WTC11 (cell line): ENCODE measurements at regions not wholly inside any gene's neighbourhood (a gene's known extent, or its start where the extent isn't known, plus 50 kb on each side); places are given as distances from the start of the nearest gene placed in this dataset.

ENCODE experiments used
- ATAC-seq: fragments of 200-7000 bp; cut with Tn5 transposase; 2 replicates; pipeline ENCODE4 v1.10.0; 2021; ENCODE audit warnings: mild to moderate bottlenecking, moderate library complexity
- CTCF ChIA-PET: fragments of 300-600 bp; sonication (Branson Sonifier 250); formaldehyde crosslinking; loops from one replicate; lab custom pipeline; 2021; ENCODE audit warnings: antibody characterized with exemption; lab: Charles Lee
- POLR2A ChIA-PET: fragments of 350-600 bp; sonication (Branson Sonifier 250); formaldehyde crosslinking; loops from one replicate; lab custom pipeline; 2021; ENCODE audit warnings: antibody characterized with exemption; lab: Charles Lee
- DNase-seq: peaks from one replicate; pipeline ENCODE4 v3.0.0; 2021; ENCODE audit warnings: low spot score
- H3K27ac Mint-ChIP-seq: 2 replicates; pipeline ENCODE4 v1.8.0; 2021; ENCODE audit warnings: mixed read lengths
- H3K27me3 Mint-ChIP-seq: 2 replicates; pipeline ENCODE4 v1.8.0; 2021; ENCODE audit warnings: low read depth, mild to moderate bottlenecking, moderate library complexity, mixed read lengths
- H3K36me3 Mint-ChIP-seq: 2 replicates; pipeline ENCODE4 v1.8.0; 2021; ENCODE audit warnings: mixed read lengths
- H3K4me1 Mint-ChIP-seq: 2 replicates; pipeline ENCODE4 v1.8.0; 2022; ENCODE audit warnings: mixed read lengths
- H3K4me3 Mint-ChIP-seq: 2 replicates; pipeline ENCODE4 v1.8.0; 2021; ENCODE audit warnings: mild to moderate bottlenecking, moderate library complexity, mixed read lengths
- H3K9me3 Mint-ChIP-seq: 2 replicates; pipeline ENCODE4 v1.8.0; 2021; ENCODE audit warnings: mixed read lengths
- CREB1 ChIP-seq: sonication (generic); formaldehyde crosslinking; IDR thresholded peaks from 2 replicates; pipeline ENCODE4 v1.8.0; 2023; ENCODE audit warnings: mild to moderate bottlenecking, missing genetic modification reagents
- E2F1 ChIP-seq: sonication (generic); formaldehyde crosslinking; IDR thresholded peaks from 2 replicates; pipeline ENCODE4 v1.8.0; 2022; ENCODE audit warnings: mild to moderate bottlenecking, missing genetic modification reagents
- EMX1 ChIP-seq: fragments of 250-450 bp; sonication (Bioruptor Pico); IDR thresholded peaks from 2 replicates; pipeline ENCODE4 v1.8.0; 2021; ENCODE audit warnings: mild to moderate bottlenecking
- GTF2I ChIP-seq: fragments of 250-450 bp; sonication (Bioruptor Pico); conservative IDR thresholded peaks from 2 replicates; pipeline ENCODE4 v1.4.0; 2021; ENCODE audit warnings: mild to moderate bottlenecking
- IRF1 ChIP-seq: sonication (generic); formaldehyde crosslinking; IDR thresholded peaks from 2 replicates; pipeline ENCODE4 v1.8.0; 2023; ENCODE audit warnings: missing genetic modification reagents
- KAT7 ChIP-seq: sonication (generic); formaldehyde crosslinking; IDR thresholded peaks from 2 replicates; pipeline ENCODE4 v1.8.1; 2023; ENCODE audit warnings: missing genetic modification reagents, mild to moderate bottlenecking, borderline replicate concordance
- MAX ChIP-seq: sonication (generic); formaldehyde crosslinking; IDR thresholded peaks from 2 replicates; pipeline ENCODE4 v1.8.0; 2022; ENCODE audit warnings: mild to moderate bottlenecking, missing genetic modification reagents
- MXD4 ChIP-seq: fragments of 250-450 bp; sonication (Bioruptor Pico); IDR thresholded peaks from 2 replicates; pipeline ENCODE4 v1.8.0; 2021; ENCODE audit warnings: mild to moderate bottlenecking, moderate library complexity, borderline replicate concordance
- MYBL2 ChIP-seq: sonication (generic); formaldehyde crosslinking; IDR thresholded peaks from 2 replicates; pipeline ENCODE4 v1.8.1; 2023; ENCODE audit warnings: mild to moderate bottlenecking, moderate library complexity, missing genetic modification reagents
- TEAD1 ChIP-seq: sonication (generic); formaldehyde crosslinking; IDR thresholded peaks from 2 replicates; pipeline ENCODE4 v1.8.0; 2022; ENCODE audit warnings: mild to moderate bottlenecking, missing genetic modification reagents
- ZNF138 ChIP-seq: sonication (generic); formaldehyde crosslinking; conservative IDR thresholded peaks from 2 replicates; pipeline ENCODE4 v1.8.1; 2022; ENCODE audit warnings: mild to moderate bottlenecking, moderate library complexity, missing genetic modification reagents
- ZNF317 ChIP-seq: sonication (generic); formaldehyde crosslinking; IDR thresholded peaks from 2 replicates; pipeline ENCODE4 v1.8.1; 2023; ENCODE audit warnings: low read depth, mild to moderate bottlenecking, moderate library complexity, missing genetic modification reagents, borderline replicate concordance
- ZNF671 ChIP-seq: fragments of 250-450 bp; sonication (Bioruptor Pico); IDR thresholded peaks from 2 replicates; pipeline ENCODE4 v1.8.0; 2021; ENCODE audit warnings: mild to moderate bottlenecking
- ZSCAN18 ChIP-seq: fragments of 250-450 bp; sonication (Bioruptor Pico); IDR thresholded peaks from 2 replicates; pipeline ENCODE4 v2.1.2; 2022; ENCODE audit warnings: mild to moderate bottlenecking, moderate library complexity
- TF ChIP-seq, protein P1 (sequence below): fragments of 250-450 bp; sonication (Bioruptor Pico); IDR thresholded peaks from 2 replicates; pipeline ENCODE4 v1.9.0; 2021; ENCODE audit warnings: mild to moderate bottlenecking
- TF ChIP-seq, protein P2 (sequence below): sonication (generic); formaldehyde crosslinking; IDR thresholded peaks from 2 replicates; pipeline ENCODE4 v1.8.1; 2022; ENCODE audit warnings: mild to moderate bottlenecking, missing genetic modification reagents, moderate library complexity, borderline replicate concordance
- TF ChIP-seq, protein P3 (sequence below): fragments of 250-450 bp; sonication (Bioruptor Pico); conservative IDR thresholded peaks from 2 replicates; pipeline ENCODE4 v1.9.0; 2021; ENCODE audit warnings: mild to moderate bottlenecking
- TF ChIP-seq, protein P4 (sequence below): sonication (generic); formaldehyde crosslinking; conservative IDR thresholded peaks from 2 replicates; pipeline ENCODE4 v1.8.1; 2022; ENCODE audit warnings: mild to moderate bottlenecking, missing genetic modification reagents
- TF ChIP-seq, protein P5 (sequence below): sonication (generic); formaldehyde crosslinking; conservative IDR thresholded peaks from 2 replicates; pipeline ENCODE4 v1.8.1; 2023; ENCODE audit warnings: mild to moderate bottlenecking, low read depth, missing genetic modification reagents, moderate library complexity

- no peak for TF ChIP-seq GTF2I (CRISPR knock-in tag)
- TF ChIP-seq, protein P1, sequence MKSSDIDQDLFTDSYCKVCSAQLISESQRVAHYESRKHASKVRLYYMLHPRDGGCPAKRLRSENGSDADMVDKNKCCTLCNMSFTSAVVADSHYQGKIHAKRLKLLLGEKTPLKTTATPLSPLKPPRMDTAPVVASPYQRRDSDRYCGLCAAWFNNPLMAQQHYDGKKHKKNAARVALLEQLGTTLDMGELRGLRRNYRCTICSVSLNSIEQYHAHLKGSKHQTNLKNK (CRISPR knock-in tag) = no peak
Observed at GRCh38 chr11:105226091-105226490, 86.5 kb upstream of the CARD18 start (continued).

GRCh38 chr11:105224482-105225253 lies 85.1 kb upstream of the CARD18 start:
- Mint-ChIP-seq H3K4me3 (no peak overlapping the region), H3K4me1 (peaks cover 7% of the 10 kb centered on the region; the same call in 1 of the 2 replicates), H3K27me3 (no peaks in the 10 kb centered on the region), H3K27ac (peak overlapping the region; percentile 11; the same call in 1 of the 2 replicates), H3K9me3 (peaks cover 2% of the 10 kb centered on the region; the same call in 1 of the 2 replicates), H3K36me3 (peaks cover 1% of the 10 kb centered on the region)
- DNase-seq = no peak
- no peak for ATAC-seq
- POLR2A ChIA-PET = no interaction called here
- CTCF ChIA-PET = no interaction called here
- TF ChIP-seq MAX (CRISPR knock-in tag) = no peak
- TF ChIP-seq CREB1 (CRISPR knock-in tag) = no peak
- no peak for TF ChIP-seq TEAD1 (CRISPR knock-in tag)
- no peak for TF ChIP-seq E2F1
- TF ChIP-seq, protein P2, sequence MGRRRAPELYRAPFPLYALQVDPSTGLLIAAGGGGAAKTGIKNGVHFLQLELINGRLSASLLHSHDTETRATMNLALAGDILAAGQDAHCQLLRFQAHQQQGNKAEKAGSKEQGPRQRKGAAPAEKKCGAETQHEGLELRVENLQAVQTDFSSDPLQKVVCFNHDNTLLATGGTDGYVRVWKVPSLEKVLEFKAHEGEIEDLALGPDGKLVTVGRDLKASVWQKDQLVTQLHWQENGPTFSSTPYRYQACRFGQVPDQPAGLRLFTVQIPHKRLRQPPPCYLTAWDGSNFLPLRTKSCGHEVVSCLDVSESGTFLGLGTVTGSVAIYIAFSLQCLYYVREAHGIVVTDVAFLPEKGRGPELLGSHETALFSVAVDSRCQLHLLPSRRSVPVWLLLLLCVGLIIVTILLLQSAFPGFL (CRISPR knock-in tag) = no peak
- no peak for TF ChIP-seq MXD4 (CRISPR knock-in tag)
- TF ChIP-seq ZNF138 (CRISPR knock-in tag) = no peak
- no peak for TF ChIP-seq ZNF671 (CRISPR knock-in tag)
- TF ChIP-seq EMX1 (CRISPR knock-in tag) = no peak
- TF ChIP-seq MYBL2 = no peak
- TF ChIP-seq, protein P3, sequence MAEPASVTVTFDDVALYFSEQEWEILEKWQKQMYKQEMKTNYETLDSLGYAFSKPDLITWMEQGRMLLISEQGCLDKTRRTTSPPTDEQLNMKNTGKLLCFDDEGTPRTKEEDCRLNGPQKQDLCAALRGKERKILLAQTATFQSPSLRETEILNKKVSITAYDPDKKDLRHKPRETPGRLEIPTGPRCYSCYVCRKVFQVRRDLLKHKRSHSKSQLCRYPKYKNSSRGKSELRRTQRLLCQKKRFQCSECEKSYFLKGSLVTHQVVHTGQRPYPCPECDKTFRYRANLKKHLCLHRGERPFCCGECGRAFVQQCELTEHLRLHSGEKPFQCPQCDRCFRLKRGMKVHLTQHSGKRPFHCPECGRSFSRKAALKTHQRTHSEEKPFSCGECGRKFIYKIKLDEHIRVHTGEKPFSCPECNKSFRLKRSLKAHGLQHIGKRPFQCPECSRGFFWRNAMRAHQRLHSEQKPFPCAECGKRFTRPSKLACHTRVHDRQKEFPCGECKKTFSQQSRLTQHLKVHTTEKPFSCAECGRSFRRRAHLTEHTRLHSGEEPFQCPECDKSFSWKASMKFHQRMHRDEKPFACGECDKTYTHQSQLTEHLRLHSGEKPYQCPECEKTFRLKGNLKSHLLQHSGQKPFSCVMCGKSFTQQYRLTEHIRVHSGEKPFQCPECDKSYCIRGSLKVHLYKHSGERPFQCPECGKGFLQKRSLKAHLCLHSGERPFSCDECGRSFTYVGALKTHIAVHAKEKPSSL = no peak
- TF ChIP-seq ZNF317 = no peak

- ATAC-seq = no peak
- TF ChIP-seq, protein P2 (CRISPR knock-in tag) = no peak
- TF ChIP-seq, protein P4, sequence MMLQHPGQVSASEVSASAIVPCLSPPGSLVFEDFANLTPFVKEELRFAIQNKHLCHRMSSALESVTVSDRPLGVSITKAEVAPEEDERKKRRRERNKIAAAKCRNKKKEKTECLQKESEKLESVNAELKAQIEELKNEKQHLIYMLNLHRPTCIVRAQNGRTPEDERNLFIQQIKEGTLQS (CRISPR knock-in tag) = no peak
- no peak for TF ChIP-seq IRF1 (CRISPR knock-in tag)
- TF ChIP-seq ZSCAN18 (CRISPR knock-in tag) = no peak
- TF ChIP-seq, protein P5, sequence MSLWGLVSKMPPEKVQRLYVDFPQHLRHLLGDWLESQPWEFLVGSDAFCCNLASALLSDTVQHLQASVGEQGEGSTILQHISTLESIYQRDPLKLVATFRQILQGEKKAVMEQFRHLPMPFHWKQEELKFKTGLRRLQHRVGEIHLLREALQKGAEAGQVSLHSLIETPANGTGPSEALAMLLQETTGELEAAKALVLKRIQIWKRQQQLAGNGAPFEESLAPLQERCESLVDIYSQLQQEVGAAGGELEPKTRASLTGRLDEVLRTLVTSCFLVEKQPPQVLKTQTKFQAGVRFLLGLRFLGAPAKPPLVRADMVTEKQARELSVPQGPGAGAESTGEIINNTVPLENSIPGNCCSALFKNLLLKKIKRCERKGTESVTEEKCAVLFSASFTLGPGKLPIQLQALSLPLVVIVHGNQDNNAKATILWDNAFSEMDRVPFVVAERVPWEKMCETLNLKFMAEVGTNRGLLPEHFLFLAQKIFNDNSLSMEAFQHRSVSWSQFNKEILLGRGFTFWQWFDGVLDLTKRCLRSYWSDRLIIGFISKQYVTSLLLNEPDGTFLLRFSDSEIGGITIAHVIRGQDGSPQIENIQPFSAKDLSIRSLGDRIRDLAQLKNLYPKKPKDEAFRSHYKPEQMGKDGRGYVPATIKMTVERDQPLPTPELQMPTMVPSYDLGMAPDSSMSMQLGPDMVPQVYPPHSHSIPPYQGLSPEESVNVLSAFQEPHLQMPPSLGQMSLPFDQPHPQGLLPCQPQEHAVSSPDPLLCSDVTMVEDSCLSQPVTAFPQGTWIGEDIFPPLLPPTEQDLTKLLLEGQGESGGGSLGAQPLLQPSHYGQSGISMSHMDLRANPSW = no peak
- no peak for TF ChIP-seq ZNF671 (CRISPR knock-in tag)
- no peak for TF ChIP-seq TEAD1 (CRISPR knock-in tag)
- no peak for TF ChIP-seq CREB1 (CRISPR knock-in tag)
- no peak for TF ChIP-seq KAT7
Observed at GRCh38 chr11:105220121-105220520, 80.6 kb upstream of the CARD18 start.

More at GRCh38 chr11:105220121-105220520, 80.6 kb upstream of the CARD18 start:
- Mint-ChIP-seq H3K4me1 (peaks cover 8% of the 10 kb centered on the region; the same call in 1 of the 2 replicates), H3K9me3 (peaks cover 16% of the 10 kb centered on the region), H3K36me3 (peaks cover 10% of the 10 kb centered on the region), H3K27me3 (no peaks in the 10 kb centered on the region), H3K4me3 (no peak overlapping the region), H3K27ac (no peak overlapping the region)
- DNase-seq = no peak
- ChIA-PET CTCF (no interaction called here), POLR2A (no interaction called here)
